ENCODE measurements at regions not wholly inside any gene's neighbourhood (a gene's known extent, or its start where the extent isn't known, plus 50 kb on each side); places are given as distances from the start of the nearest gene placed in this dataset.

GRCh38 chr10:107913317-107914294 lies 749.1 kb upstream of the SORCS1 start (continued):
- no peak for TF ChIP-seq ELK1 (IDR thresholded peaks at IDR 0.05; ENCODE audit: borderline replicate concordance, low read depth, low read length)

- Histone ChIP-seq H3K4me1 (ENCODE audit: control insufficient read depth, insufficient read depth, low read length) (no peaks in the 10 kb centered on the region), H4K20me1 (ENCODE audit: insufficient read depth, low read length) (no peaks in the 10 kb centered on the region), H3K4me3 (ENCODE audit: insufficient read depth, low read depth, low read length) (no peak overlapping the region), H2BK120ac (ENCODE audit: low read depth, low read length) (no peak overlapping the region), H2AK9ac (replicated peaks; ENCODE audit: low read depth, low read length, poor library complexity) (no peak overlapping the region), H2AK5ac (ENCODE audit: low read depth, low read length) (no peak overlapping the region), H3K79me1 (ENCODE audit: low read depth in 1 of 2, low read length in 2 of 2) (no peaks in the 10 kb centered on the region), H3K27me3 (ENCODE audit: control insufficient read depth, insufficient read depth, low read length) (no peaks in the 10 kb centered on the region), H3K9me3 (ENCODE audit: control insufficient read depth, insufficient read depth, low read length) (peaks cover 10% of the 10 kb centered on the region), H3K23ac (ENCODE audit: low read depth, low read length) (no peak overlapping the region), H3K36me3 (ENCODE audit: control insufficient read depth, insufficient read depth, low read length) (no peaks in the 10 kb centered on the region), H3K14ac (replicated peaks; ENCODE audit: low read depth, low read length) (no peak overlapping the region), H4K91ac (ENCODE audit: insufficient read depth, low read depth, low read length) (no peak overlapping the region), H3K9ac (ENCODE audit: low read depth, low read length) (no peak overlapping the region), H3K56ac (ENCODE audit: extremely low read depth, insufficient read depth, low read length) (no peak overlapping the region), H3K9me1 (ENCODE audit: insufficient read depth, low read length) (no peaks in the 10 kb centered on the region), H2AFZ (replicated peaks; ENCODE audit: low read length, poor library complexity) (no peak overlapping the region), H3K4me2 (ENCODE audit: low read depth, low read length) (no peak overlapping the region), H3K27ac (ENCODE audit: insufficient read depth, low read length) (no peak overlapping the region), H2BK5ac (ENCODE audit: low read depth, low read length, poor library complexity, severe bottlenecking) (no peak overlapping the region), H2BK20ac (ENCODE audit: low read depth, low read length) (no peak overlapping the region), H2BK15ac (ENCODE audit: low read depth, low read length) (no peak overlapping the region), H4K5ac (ENCODE audit: low read depth, low read length) (no peak overlapping the region), H4K8ac (ENCODE audit: low read depth in 2 of 2, low read length in 2 of 2) (no peak overlapping the region), H3K18ac (ENCODE audit: low read depth, low read length) (no peak overlapping the region), H3K4ac (ENCODE audit: low read depth, low read length) (no peak overlapping the region)
- dilution Hi-C loops (cut with HindIII; ENCODE audit: low sequenced_read_pairs, unreplicated experiment), result no loop called here
- ChIA-PET CTCF (no interaction called here), POLR2A (ENCODE audit: unreplicated experiment) (no interaction called here)
- in situ Hi-C loops (cut with MboI; ENCODE audit: low sequenced_read_pairs), result no loop called here
- no peak for TF ChIP-seq FOS (IDR thresholded peaks at IDR 0.05; ENCODE audit: low read depth, low read length)
- WGBS, 2 experiments (ENCODE audit: extremely low coverage in 2 of 2, insufficient read length in 1 of 2), result no CpG with 5 or more reads among the region's 2 CpGs
- ATAC-seq (ENCODE audit: low read depth) (no peak), DNase-seq (no peak)
- intact Hi-C loops (cut with micrococcal nuclease), result no loop called here
- BruUV-seq (replicated peaks), result no TSS peak
Measured at GRCh38 chr10:107901076-107901475, 736.6 kb upstream of the SORCS1 start.

Data from IMR-90 (cell line).